Right renal pelvis (tissue), 4 donors: ENCODE measurements at regions not wholly inside any gene's neighbourhood (a gene's known extent, or its start where the extent isn't known, plus 50 kb on each side); places are given as distances from the start of the nearest gene placed in this dataset.
"Not testable (repeated sequence)": the region's sequence is repeated elsewhere in the genome, so short reads cannot be mapped to it uniquely, and the experiment has no call there.

ENCODE experiments used
- DNase-seq, 4 donors: peaks; one replicate each; pipeline ENCODE4 v3.0.0-alpha.2; 2013; ENCODE audit warnings: low read depth in 4 of 4, low spot score in 3 of 4, missing footprints in 1 of 4

- no peak for DNase-seq
Observed at GRCh38 chr15:37397266-37398022, 297.1 kb upstream of the MEIS2 start.

DNA sequence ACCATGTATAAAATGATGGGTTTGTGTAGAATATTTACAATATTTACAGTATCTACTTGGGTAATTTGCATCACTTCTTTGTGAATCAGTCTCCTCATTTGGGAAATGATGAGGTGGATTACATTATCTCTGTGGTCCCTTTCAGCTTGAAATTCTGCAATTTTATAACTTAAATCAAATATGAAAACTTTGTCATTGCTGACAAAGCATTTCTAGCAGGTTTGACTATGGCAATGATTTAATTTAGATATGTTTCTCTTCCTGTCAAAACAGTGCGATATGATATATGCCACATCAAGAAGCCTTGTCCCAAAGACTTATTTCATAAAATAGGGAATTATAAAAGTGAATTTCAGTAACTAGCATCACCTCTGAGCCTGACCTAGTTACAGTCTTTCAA lies 315.8 kb upstream of the MEIS2 start:
- DNase-seq: no peak

DNA sequence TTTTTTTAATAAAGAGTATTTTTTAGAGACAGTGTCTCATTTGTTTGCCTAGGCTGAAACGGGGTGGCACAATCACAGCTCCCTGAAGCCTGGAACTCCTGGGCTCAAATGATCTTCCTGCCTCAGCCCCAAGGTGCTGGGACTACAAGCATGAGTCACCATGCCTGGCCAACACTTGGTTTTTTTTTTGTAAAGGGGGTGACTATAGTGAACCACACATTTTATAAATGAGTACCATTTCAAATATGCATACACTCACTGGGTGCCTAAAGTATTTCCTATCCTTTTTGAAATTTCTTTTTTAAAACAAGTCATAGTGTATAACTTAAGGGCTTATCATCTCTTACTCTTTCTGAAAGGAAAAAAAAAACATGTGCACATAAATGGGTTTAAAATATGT lies 325.2 kb upstream of the MEIS2 start:
- DNase-seq: no peak

DNA sequence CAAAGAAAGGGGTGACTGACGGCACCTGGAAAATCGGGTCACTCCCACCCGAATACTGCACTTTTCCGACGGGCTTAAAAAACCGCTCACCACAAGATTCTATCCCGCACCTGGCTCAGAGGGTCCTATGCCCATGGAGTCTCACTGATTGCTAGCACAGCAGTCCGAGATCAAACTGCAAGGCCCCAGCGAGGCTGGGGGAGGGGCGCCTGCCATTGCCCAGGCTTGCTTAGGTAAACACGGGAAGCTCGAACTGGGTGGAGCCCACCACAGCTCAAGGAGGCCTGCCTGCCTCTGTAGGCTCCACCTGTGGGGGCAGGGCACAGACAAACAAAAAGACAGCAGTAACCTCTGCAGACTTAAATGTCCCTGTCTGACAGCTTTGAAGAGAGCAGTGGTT lies 327.0 kb upstream of the MEIS2 start:
- not testable (repeated sequence) for DNase-seq

GRCh38 chr15:37446921-37447320 lies 346.6 kb upstream of the MEIS2 start:
- DNase-seq: no peak

GRCh38 chr15:37452498-37452897 lies 352.1 kb upstream of the MEIS2 start:
- no peak for DNase-seq

GRCh38 chr15:37480482-37480881 lies 380.1 kb upstream of the MEIS2 start:
- DNase-seq: no peak

DNA sequence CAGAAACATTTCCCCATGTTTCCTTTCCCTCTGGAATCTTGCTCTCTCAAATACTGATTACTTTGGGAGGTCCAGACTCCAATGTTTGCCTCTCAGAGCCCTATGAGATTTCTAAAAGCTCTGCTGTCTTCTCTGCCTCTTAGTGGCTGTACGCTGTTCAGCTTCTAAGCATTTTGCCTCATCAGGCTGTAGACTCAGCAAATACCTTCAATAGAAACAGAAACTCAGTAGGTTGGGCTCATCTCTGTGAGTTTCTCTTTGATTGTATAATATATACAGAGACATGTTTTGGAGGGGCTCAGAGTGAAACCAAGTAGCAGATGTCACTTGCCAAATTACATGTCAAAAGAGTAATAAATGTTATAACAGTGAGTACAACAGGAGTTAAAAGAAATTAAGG lies 380.8 kb upstream of the MEIS2 start:
- DNase-seq: no peak

DNA sequence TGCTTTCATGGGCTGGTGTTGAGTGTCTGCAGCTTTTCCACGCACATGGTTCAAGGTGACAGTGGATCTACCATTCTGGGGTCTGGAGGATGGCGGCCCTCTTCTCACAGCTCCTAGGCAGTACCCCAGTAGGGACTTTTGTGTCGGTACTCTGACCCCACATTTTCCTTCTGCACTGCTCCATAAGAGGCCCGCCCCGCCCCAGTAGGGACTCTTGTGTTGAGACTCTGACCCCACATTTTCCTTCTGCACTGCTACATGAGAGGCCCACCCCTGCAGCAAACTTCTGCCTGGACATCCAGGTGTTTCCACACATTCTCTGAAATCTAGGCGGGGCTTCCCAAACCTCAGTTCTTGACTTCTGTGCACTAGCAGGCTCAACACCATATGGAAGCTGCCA lies 383.4 kb upstream of the MEIS2 start:
- DNase-seq: no peak

- DNase-seq: no peak
Observed at GRCh38 chr15:37485056-37485455, 384.7 kb upstream of the MEIS2 start.

DNA sequence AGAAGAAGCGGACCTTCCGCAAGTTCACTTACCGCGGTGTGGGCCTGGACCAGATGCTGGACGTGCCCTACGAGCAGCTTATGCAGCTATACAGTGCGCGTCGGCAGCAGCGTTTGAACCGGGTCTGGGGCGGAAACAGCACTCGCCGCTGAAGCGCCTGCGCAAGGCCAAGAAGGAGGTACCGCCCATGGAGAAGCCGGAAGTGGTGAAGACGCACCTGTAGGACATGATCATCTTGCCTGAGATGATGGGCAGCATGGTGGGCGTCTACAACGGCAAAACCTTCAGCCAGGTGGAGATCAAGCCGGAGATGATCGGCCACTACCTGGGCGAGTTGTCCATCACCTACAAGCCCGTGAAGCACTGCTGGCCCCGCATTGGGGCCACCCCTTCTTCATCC lies 390.4 kb upstream of the MEIS2 start:
- DNase-seq: no peak

- DNase-seq: no peak
Observed at GRCh38 chr15:37516621-37517020, 416.3 kb upstream of the MEIS2 start.

- DNase-seq: no peak
Observed at GRCh38 chr15:37517191-37517895, 417.0 kb upstream of the MEIS2 start.

DNA sequence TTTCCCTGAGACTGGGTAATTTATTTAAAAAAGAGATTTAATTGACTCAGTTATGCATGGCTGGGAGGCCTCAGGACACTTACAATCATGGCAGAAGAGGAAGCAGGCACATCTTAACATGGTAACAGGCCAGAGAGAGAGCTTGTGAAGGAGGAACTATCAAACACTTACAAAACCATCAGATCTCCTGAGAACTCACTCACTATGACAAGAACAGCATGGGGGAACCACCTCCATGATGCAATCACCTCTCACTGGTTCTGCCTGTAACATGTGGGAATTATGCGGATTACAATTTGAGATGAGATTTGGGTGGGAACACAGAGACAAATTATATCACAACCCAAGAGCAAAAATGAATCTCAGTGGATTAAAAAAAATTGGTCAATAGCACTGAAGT lies 416.0 kb upstream of the TMCO5A start:
- DNase-seq: no peak

- DNase-seq: no peak
Observed at GRCh38 chr15:37520026-37520425, 414.4 kb upstream of the TMCO5A start.

DNA sequence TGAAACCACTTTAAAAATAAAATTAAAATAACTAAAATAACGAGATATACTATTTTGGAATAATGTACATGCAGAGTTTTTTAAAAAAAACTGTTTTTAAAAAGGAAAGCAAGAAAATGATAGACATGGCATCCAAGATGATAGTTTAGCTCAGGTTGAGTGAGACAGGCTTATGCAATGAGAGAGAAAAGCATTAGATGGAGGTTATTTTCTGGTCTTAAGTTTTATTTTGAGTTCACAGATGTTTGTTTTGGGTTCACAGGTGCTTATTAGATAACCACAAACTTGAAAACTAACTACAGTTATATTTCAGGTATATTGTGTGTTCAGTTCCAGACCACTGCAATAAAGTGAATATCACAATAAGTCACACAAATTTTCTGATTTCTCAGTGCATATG lies 413.6 kb upstream of the TMCO5A start:
- DNase-seq: no peak

DNA sequence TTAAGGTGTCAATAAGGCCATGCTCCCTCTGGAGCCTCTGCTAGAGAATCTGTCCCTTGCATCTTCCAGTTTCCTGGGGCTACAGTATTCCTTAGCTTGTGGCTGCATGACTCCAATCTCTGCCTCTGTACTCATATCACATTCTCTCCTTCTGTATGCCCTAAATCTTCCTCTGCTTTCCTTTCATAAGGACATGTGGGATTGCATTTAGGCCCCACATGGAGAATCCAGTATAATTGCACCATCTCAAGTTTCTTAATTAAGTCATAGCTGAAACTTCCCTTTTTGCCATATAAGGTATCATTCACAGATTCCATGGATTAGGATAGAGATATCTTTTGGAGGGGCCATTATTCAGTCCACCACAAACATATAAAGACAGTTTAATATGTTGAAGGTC lies 409.8 kb upstream of the TMCO5A start:
- no peak for DNase-seq

GRCh38 chr15:37528432-37528831 lies 406.0 kb upstream of the TMCO5A start:
- no peak for DNase-seq

GRCh38 chr15:37536967-37537605 lies 397.4 kb upstream of the TMCO5A start:
- DNase-seq: no peak

DNA sequence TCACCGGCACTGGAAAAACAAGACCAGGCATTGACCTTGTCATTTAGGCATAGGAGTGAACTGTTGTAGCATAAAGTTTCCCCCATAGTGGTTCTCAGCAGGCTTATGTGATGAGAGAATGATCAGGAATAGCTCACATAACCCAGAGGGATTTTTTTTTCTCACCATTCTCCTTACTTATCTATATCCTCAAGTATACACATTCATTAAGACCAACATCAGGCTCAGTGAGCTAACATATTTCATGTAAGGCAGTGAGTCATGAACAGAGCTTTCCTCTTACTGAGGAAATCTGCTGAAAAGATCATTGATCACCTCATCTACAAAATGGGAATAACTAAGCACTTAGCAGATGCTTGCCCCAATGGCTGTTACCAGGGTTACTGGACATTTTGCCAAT lies 396.6 kb upstream of the TMCO5A start:
- no peak for DNase-seq

DNA sequence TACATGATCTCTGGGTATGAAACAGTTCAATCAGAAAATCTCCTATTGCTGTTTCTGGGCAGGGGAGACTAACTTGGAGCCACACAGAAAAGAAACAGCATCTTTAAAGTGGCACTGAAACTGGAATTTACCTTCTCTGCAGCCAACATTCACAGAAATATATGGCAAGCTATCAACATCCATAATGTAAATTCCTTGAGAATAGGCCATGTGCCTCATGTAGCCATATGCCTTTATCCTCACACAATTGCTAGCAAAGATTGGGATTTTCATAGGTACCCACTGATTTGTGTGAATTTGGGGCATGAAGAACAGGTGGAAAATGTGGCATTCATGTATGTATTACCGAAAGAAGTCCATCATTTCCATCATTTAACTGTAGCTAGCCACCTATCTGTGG lies 386.3 kb upstream of the TMCO5A start:
- DNase-seq: no peak
